Activated T-cell treated with anti-CD3 and anti-CD28 coated beads, Interleukin-2, amount 50 U/mL, for 48 hours (primary cell): ENCODE measurements at regions not wholly inside any gene's neighbourhood (a gene's known extent, or its start where the extent isn't known, plus 50 kb on each side); places are given as distances from the start of the nearest gene placed in this dataset.

Experiments
- DNase-seq, 2 experiments: peaks; one replicate each; pipeline ENCODE4 v3.0.0-alpha.2; 2020

DNA sequence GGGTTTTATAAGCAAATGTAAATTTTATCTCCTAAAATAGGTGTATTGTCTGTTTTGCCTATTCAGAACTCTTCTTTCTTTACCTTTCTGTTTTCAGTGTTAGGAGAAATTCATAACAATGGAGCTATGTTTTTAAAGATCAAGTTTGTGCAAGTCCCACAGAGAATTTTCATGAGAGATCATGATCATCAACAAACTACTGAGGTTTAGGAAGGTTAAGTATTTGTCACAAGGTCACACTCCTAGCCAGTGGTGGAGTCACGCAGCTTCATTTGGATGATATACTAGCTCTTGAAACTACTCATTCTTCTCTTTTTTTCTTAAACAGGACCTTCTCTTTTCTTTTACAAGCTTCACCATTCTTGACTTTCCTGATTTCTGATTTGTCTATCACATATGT, 892.6 kb upstream of the FRG1 start:
- no peak for DNase-seq

DNA sequence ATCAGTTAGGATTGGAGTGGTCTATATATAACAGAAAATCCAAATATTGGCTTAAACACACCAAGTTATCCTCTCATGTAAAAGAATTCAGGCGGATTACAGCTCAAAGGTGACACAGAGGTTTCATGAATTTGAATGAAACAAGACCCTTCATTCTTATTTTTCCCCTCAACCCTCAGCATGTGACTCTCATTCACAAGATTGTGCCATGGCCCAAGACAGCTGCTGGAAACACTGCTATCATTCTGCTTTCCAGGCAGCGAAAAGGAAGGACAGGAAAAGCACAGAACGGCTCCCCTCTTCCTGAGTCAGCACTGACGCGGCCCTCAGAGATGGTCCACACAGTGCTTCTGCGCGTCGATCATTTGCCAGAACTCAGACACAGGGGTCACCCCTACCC, 891.0 kb upstream of the FRG1 start:
- DNase-seq = no peak

DNA sequence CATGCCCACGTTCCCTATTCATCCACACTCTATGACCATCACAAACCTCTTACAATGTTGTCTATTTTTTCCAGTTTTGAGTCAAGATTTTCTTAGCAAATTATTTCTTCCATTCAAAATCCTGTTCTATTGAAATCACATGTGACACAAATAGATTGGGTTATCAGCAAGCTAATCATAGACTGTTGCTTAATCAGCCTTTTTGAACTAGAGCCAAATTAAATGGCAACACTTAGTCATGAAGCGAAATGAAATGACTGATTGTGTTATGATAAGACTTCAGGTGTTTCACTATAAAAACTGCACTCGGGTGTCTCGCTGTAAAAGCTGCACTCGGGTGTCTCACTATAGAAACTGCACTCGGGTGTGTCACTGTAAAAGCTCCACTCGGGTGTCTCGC, 890.0 kb upstream of the FRG1 start:
- no peak for DNase-seq

DNA sequence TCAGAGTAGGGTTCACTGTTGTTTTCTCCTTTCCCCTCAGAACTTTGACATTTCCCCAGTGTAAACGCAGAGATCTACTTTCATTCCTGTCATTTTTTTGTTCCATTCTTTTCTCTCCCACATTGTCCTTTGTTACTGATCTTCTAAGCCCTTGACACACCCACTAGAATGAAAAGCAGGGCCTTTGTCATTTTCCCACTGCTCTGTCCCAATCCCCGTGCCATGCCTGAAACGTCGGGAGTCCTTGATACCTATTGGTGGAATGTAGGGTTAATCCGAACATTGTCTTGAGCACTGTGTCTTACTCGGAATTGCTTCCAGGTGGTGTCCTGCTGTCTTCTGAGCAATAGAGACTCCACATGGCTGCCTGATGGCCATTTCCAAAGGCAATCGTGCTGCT, 887.1 kb upstream of the FRG1 start:
- DNase-seq = no peak

DNA sequence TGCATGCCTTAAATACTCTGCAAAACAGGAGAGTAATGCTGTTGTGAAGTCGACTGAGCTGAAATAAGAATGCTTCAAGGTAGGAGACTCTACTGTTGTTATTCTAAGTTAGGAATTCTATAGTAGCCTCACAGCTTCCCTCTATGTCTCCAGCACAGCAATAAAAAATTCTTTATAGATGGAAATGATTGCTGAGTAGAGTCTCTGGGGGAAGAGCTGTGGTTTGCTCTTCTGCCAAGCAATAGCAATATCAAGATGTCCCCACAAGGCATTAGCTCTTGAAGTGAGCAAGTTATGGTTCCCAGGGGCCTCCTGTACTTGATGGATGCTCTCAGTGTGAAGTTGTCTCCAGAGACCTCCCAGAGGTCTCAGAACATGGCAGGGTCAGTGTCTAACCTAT, 880.6 kb upstream of the FRG1 start:
- DNase-seq = no peak

DNA sequence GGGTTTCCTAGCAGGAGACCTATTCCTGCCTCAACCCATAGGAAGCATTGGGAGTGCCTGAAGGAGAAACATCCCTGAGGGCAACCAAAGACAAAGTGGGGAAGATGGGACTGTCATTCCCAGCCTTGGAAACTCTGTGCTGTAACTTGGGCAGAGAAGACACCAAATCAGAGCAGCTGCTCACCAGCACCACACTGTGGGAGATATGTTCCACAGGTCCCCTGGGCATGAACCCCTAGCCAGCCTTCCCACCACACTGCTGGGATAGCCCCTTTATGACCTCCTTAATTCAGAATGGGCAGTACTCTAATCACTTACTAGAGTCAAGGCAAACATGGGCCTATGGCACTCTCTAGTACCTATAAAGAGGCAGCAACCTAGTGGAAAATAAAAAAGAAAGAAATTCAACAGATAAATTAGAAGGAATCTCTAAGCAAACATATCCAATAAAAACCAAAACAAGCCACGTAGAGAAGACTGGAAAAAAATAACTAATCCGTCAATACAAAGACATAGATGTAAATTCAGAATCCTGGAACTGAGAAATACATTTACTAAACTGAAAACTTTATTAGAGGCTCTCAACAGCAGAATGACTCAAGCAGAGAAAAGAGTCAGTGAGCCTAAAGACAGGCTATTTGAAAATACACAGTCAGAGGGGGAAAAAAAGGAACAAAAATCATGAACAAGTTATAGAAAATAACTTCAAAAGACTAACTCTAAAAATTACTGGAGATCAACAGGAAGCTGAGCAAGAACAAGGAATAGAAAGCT, 878.4 kb upstream of the FRG1 start:
- no peak for DNase-seq

DNA sequence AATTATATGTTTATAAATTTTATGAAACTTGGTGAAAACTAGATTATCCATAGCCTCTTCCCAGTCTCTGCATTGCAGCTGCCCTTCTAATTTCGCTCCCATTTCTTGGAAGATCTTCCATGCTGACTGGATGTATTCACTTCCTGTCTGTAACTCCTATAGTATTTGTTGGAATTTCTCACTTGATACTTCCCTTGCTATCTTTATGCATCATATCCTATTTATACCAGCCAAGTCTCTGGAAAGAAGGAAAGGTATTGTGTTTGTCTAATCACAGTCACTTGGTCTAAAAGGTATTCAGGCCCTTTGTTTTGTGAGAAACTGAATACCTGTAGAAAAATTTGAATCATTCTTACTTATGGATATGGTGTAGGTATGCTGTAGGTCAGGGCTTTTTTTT, 870.9 kb upstream of the FRG1 start:
- no peak for DNase-seq

DNA sequence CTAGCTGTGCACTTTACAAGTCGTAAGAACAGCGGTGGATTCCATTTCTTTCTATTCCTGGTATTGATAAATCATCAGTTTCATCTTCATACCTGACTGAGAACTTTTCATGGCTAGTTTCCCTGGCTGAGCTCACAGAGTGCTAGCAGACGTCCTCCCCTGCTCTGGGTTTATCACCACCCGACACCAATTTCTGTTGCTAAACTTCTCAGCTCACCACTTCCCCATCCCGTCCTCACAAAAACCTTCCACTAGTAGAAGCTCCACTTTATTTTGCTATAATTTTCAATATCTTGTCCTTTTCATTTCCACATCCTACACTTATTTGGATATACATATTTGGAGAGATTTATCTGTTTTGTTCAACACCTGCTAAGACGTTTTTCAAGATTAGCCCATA, 869.4 kb upstream of the FRG1 start:
- no peak for DNase-seq

DNA sequence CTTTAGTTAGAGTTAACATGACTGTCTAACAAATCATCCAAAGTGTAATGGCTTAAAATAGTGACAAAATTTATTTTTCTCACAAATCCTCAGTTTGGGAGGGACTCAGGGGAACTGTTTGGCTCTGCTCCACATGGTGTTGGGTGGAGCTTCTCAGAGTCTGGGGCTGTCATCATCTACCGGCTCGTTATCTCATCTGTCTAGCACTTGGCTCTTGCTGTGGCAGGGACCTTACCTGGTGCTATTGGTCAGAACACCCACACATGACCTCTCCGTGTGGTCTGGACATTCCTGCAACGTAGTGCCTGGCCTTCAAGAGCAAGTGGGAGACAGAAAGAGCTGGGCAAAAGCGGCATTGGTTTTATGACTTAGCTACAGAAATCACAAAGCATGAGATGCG, 866.9 kb upstream of the FRG1 start:
- DNase-seq = no peak

DNA sequence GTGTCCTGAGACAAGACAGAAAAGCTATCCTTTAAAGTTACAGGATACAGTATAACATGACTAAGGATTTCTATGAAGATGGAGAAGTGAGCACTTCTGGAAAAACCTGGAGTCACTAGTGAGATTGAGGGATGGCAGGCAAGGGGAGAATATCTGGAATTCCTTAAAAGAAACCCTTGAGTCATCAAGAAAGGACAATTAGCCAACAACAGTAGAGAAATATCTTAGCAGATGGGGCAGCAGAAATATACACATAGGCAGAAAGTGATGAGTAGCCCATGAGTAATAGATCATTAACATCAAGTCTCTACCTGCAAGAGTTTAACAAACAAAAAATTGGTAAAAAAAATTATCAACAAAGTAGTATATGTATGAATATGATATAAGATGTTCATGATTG, 858.8 kb upstream of the FRG1 start:
- DNase-seq = no peak

DNA sequence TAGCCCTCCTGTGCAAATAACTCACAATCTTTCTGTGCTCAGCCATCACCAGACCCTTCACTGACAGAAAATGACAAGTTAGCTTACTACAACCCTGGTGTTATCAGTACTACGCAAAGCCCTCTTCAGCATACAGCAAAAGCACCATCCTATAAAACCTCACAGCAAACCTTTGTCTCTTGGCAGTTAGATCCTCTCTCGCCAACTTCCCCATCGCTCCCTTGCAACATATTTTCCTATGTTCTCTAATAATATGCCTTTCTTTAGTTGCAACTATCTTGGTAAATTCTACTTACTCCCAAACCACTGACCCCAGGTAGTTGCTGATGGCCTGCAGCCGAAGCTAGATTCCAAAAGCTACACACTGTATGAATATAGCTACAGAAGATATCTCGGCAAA, 856.9 kb upstream of the FRG1 start:
- DNase-seq = no peak

DNA sequence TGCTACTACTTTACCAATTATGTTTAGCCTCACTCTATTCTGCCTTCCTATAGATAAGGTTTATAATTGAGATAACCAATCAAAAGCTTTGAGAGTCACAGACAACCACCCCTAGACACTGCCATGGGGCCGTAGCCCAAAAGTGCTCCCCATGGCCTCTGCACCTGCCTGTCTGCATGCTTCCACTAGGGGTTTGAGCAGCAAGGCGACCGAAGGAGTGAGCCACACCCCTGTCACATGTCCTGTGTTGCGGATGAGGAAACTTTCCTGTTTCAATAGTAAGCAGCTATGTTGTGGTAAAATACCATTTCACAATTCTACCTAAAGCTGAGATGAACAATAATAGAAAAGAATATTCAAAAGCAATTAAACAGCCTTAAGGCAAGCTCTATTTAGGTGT, 856.0 kb upstream of the FRG1 start:
- no peak for DNase-seq

DNA sequence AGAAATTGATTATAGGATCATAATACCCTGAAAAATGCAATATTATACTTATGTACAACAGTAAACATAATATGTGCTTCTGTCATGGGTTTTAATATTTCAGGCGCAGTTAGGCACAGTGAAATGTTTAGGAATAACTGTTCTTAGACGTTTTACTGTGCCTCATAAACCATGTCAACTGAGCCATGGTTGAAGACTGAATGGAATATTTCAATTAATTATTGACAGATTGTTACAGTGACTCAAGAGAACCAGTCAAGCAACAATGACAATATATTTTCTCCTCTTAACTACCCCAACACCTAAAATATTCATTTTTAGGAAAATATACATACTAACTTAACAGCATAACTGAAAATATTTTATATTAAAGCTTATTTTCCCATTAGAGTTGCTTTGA, 852.7 kb upstream of the FRG1 start:
- DNase-seq = no peak

DNA sequence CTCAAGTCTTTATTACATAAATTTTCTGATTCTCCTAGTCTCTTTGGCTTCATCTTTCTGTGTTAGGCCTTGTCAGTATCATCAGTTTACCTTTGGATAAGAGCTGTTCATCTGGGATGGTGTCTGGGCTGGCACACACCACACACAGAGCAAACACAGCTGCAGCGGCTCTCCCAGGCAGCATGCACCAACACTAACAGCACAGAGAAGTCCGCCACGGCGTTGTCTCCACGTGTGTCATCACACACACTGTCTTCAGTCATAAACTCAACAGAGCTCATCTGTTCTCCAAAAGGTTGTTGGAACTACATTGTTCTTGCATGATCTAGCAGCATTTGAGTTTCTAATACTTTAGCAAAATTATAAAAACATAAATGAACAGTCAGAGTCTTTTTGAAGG, 851.9 kb upstream of the FRG1 start:
- DNase-seq = no peak

DNA sequence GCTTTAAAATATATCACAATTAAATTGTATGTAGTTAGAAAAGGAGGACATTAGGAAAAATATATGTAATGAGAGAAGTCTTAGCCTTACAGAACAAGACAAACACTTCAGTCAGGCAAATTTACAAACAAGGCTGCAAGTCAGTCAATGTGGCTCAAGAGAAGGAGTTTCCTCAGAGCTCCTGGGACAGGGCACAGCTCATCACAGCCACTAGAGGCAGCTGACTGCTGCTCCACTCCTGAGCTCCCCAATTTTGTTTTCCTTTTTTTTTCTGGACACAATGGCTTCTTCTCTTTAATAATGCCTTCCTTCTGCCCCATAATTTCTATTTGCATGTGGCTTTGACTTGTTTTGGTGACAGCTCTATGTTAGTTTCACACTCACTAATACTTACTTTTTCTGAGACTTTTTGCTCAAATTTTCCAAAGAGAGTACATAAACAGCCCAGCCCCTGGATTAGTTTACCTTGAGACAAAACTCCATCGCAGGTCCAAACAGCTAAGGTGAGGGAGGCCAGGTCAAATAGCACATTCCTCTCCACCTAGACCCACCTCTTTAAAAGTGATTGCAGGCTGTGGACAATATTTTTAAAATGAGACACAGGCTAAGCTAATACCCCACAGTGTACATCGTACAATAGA, 850.4 kb upstream of the FRG1 start:
- DNase-seq = no peak

DNA sequence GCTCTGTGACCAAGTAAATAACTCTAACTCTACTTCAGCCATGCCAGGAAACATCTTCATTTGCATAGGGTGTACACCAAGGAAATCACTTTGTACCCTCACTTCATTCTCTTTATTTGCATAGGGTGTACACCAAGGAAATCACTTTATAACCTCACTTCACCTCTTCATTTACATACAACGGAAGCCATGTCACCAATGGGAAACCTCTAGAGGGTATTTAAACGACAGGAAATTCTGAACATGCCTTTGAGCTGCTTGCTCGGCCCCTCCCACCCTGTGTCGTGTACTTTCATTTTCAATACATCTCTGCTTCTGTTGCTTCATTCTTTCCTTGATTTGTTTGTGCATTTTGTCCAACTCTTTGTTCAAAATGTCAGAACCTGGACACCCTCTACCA, 848.1 kb upstream of the FRG1 start:
- DNase-seq = no peak

DNA sequence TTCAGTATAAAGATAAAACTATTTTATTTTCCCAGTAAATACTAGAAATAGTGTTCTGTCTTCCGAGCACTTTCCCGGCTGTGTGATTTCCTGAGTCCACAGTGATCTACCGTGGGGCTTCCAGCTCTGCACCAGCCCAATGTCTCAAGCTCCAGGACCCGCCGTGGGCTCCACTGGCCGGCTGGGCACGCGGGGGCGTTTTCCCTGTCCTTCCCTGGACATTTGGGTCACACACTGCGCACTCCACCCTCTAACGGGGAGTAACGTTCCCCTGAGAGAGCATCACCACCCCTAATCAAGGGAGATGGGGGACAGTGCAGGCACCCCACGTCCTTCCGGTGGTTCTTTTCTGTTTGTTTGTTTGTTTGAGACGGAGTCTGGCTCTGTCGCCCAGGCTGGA, 844.6 kb upstream of the FRG1 start:
- no peak for DNase-seq

DNA sequence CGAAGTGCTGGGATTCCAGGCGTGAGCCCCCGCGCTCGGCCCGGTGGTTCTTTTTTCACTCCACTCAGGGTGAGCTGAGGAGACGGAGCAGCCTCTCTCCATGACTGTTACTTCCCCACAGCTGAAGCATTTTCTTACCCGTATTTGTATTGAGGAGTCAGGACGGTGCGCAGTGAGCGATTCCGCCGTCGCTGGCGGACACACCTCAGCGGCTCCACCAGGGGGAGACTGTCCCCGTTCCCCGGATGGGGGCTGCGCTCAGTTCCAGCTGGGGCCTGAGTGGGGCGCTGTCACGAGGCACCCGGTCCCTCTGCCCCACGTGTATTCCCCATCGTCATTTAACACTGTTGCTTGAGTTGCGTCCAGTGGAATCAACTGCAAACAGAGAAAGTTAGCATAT, 844.0 kb upstream of the FRG1 start:
- DNase-seq = no peak

DNA sequence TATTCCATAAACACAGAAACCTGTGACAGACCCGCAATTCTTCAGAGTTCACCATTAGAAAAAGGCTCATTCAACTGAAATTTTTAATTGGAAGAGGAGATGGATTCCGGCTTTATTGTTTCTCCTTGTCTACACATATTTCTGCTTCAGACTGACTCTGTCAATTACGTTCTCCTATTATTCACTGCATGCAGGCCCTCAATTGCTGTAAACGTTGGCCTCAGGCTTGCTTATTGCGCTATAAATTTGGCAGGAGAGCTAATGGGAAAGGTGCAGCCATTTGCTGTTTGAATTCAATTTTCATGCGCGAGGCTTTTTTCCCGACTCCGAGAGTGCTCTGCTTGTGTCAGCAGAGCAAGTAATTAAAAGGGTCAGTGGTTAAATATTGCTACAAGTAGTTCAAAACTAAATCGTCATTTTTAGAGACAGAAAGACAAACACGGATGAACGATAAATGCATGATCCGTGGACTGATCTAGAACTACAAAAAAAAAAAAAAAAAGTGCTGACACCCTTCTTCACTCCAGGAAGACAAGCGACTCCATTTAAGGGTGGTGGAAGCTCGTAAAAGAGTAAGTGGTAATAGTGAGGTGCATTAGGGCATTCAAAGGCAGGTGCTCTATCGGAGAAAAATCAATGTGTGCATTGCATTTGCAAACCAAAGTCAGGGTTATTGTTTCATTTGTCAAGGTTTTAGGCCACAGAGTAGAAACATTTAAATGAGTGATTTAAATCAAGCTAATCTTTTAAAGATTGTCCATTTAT, 841.6 kb upstream of the FRG1 start:
- DNase-seq = no peak

DNA sequence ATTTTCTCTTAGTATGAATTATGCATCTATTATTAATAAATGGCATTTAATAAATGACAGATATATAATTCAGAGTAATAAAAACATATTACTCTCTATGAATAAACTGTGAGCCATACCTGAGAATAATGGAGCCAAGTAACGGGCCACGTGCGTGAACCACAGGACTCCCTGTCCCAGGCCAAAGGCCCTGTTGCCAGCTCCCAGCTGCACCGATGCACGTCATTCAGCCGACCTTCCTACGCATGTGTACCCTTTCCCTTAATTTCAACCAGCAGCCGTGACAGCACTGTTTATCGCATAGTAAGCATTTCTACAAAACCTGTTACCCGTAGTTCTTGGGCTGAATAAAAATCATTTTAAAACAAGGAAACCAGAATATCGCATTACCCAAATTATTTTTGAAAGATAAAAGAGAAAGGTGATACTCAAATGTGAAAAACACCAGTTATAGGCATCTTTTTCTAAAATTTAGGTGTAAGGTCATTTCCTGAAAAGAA, 827.2 kb upstream of the FRG1 start:
- no peak for DNase-seq

DNA sequence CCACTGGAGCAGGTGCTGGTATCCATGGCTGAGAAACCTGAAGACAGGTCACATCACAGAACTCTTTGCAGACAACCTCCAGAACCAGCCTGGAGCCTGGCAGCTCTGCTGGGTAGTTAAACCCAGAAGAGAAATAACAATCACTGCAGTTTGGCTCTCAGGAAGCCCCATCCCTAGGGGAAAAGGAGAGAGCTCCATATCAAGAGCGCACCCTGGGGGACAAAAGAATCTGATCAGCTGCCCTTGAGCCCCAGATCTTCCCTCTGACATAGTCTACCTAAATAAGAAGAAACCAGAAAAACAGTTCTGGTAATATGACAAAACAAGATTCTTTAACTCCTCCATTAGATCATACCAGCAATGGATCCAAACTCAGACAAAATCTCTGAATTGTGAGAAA, 823.2 kb upstream of the FRG1 start:
- no peak for DNase-seq

DNA sequence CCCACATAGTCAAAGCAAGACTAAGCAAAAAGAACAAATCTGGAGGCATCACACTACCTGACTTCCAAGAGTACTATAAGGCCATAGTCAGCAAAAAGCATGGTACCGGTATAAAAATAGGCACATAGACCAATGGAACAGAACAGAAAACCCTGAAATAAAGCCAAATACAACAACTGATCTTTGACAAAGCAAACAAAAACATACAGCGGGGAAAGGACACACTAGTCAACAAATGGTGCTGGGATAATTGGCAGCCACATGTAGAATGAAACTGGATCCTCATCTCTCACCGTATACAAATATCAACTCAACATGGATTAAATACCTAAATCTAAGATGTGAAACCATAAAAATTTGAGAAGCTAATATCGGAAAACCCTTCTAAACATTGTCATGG, 819.3 kb upstream of the FRG1 start:
- no peak for DNase-seq

DNA sequence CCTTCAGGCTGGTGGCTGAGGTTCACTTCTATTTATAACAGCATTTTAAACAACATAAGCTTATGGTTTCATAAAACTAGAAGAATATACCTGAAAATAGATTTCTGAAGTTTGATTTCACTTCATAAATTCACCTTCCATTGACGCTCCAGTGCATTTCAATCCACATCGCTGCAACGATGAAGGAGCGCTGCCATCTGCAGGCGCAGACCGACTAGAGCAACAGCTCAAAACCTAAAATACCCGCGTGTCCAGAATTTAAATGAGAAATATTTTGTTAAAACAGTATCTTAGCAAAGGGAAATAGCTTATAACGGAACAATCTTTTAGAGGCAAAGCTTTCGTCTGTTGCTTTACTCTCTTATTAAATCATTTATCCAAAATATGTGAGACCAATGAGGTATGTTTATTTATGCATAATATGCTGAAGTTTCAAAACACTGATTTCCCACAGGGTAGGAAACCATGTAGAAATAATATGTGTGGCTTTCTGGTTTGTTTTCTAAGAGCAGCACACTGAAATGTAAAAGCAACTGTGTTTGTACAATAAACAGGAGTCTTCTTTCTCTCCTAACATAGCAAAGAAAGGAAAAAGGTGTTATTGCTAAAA, 816.4 kb upstream of the FRG1 start:
- no peak for DNase-seq

DNA sequence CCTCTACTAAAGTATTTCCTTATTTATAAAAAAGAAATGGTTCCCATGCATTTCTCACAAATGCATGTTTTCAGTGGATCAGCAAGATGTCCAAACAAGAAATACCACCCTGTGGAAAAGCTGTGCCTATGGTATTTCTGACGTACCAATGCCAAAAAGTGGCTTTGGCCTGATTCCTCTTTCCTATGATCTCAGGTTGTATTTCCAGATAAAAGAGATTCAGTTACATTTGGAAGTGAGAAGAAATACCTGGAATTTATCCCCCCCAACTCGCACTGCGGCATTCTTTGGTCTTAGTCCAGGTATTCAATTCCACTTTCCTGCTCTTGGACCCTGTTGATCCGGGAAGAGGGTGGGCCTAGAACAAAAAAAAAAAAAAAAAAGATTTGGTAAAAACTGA, 815.9 kb upstream of the FRG1 start:
- no peak for DNase-seq
